NCI-H2196 (cell line): ENCODE measurements at regions not wholly inside any gene's neighbourhood (a gene's known extent, or its start where the extent isn't known, plus 50 kb on each side); places are given as distances from the start of the nearest gene placed in this dataset.
"Not testable (repeated sequence)": the region's sequence is repeated elsewhere in the genome, so short reads cannot be mapped to it uniquely, and the experiment has no call there.

ENCODE experiments used
- DNase-seq: peaks from one replicate; lab custom pipeline; 2025; ENCODE audit not compliant: unreplicated experiment; lab: John Stamatoyannopoulos, UW

DNA sequence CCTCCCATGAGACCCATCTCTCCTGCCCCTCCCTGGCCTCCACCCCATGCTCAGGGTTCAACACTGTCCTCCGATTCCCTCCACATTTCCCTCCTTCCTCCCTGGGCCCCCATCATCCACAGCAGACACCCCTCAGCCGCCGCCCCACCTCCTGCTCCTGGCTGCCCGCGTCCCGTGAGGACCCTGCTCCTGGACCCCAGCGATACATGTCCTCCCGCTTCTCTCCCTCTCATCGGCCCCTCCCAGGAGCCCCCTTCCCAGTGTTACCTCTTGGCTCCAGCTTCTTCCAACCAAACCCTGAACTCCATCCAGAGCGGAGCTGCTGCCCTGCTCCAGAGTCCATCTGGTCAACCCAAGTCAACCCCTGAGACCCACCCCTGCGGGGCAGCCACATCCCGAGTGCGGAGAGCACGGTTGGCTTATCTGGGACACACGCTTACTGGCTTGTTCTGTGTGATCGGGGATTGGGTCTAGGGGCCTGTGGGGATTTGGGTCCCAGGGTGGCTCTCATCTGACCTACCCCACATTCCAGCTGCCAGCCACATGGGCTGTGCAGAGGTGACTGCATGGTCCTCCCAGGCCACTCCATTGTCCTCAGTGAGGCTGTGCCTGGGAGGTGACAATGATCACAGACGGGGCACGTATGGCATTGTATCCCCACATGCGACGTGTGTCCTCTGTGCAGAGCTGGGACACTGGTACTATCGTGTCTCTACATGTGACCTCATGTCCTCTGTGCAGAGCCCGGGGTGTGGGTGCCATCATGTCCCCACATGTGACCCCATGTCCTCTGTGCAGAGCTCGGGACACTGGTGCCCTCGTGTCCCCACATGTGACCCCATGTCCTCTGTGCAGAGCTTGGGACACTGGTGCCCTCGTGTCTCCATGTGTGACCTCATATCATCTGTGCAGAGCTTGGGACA, 333.6 kb downstream of the ADGRD1 start:
- DNase-seq, result no peak

- no peak for DNase-seq
These were observed 334.4 kb downstream of the ADGRD1 start for GRCh38 chr12:131287938-131288764.

GRCh38 chr12:131288765-131289695, 335.3 kb downstream of the ADGRD1 start:
- not testable (repeated sequence) for DNase-seq

GRCh38 chr12:131289807-131290206, 336.1 kb downstream of the ADGRD1 start:
- DNase-seq, result not testable (repeated sequence)

DNA sequence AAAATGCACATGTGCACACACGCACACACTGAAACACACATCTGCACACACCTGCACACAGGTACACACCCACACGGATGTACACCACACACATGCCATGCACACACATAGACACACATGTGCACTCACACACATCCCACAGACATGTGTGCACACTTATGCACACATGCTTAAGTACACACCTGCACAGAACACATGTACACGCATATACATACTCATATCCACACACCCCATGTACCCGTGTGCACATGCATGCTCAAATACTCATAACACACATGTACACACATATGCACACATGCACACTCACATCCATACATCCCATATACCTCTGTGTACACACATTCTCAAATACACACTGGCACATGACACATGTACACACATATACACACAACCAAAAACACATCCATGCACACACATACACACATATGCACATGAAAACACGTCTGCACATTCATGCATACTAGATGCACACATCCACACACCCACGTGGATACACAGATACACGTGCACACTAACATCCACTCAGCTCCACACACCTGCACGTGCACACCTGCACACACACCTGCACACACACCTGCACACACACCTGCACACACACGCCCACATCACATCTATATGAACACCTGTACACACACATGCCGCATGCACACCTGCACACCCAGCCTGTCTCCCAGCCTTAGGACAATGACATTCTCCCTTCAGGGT, 336.7 kb downstream of the ADGRD1 start:
- DNase-seq, result no peak

DNA sequence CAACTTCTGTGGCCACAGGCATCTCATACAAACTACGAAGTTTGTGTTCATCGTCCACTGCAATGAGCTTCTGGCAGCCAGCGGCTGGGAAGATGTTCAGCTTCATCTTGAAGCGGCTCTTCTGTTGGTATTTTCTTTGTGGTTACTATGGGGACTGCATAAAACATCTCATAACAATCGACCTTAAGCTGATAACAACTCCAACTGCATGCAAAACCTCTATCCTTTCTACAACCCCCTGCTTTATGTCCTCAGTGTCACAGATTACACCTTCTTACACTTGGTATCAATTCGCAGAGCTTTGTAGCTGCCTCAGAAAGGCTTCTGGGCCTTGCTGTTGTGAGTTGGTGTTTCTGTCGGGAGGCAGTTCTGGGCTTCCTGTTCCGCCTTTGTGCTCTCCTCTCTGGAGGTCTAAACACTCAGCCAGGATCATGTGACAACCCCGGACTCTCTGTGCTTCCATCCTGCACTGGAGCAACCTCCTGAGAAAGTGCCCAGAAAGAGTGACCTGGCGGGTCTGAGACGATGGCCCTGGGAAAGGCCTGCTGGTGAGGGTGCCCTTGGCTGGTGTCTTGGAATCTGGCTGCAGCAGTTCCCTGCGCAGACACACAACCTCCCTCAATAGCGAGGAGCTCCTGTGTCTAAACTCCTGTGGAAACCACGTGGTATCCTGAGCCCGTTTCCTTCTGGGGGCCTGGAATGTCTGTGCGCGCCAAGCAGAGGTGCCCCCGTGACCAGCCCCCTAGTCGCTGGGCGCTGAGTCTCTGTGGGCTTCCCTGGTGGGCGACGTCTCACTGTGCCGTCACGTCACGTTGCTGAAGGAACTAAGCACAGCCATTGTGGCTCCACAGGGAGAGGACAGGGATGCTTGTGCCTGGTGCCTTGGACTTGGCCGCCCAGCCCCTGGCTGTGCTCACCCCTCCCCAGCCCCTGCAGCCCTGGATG, 339.6 kb downstream of the ADGRD1 start:
- not testable (repeated sequence) for DNase-seq

GRCh38 chr12:131294716-131295115, 341.0 kb downstream of the ADGRD1 start:
- not testable (repeated sequence) for DNase-seq

DNA sequence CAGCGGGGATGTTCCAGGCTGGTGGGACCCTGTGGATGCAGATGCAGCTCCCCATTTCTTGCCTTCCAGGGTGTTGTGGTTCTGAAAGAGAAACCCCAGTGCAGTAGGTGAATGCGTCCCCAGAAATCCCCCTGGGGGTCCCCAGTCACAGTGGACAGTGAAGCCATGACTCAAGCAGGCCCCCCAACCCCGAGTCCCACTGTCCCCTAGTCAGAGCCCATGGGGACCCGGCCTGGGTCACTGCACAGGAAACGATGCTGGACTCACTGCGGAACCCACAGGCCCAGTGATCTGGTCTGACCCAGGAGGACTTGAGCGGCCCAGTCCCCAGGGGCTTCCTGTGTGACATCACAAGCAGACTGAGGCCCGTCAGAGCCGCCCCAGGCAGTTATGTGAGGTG, 341.4 kb downstream of the ADGRD1 start:
- DNase-seq, result not testable (repeated sequence)

GRCh38 chr12:131295559-131295958, 341.9 kb downstream of the ADGRD1 start:
- DNase-seq, result not testable (repeated sequence)

GRCh38 chr12:131296136-131296535, 342.4 kb downstream of the ADGRD1 start:
- DNase-seq, result not testable (repeated sequence)

GRCh38 chr12:131296651-131297050, 342.9 kb downstream of the ADGRD1 start:
- not testable (repeated sequence) for DNase-seq

DNA sequence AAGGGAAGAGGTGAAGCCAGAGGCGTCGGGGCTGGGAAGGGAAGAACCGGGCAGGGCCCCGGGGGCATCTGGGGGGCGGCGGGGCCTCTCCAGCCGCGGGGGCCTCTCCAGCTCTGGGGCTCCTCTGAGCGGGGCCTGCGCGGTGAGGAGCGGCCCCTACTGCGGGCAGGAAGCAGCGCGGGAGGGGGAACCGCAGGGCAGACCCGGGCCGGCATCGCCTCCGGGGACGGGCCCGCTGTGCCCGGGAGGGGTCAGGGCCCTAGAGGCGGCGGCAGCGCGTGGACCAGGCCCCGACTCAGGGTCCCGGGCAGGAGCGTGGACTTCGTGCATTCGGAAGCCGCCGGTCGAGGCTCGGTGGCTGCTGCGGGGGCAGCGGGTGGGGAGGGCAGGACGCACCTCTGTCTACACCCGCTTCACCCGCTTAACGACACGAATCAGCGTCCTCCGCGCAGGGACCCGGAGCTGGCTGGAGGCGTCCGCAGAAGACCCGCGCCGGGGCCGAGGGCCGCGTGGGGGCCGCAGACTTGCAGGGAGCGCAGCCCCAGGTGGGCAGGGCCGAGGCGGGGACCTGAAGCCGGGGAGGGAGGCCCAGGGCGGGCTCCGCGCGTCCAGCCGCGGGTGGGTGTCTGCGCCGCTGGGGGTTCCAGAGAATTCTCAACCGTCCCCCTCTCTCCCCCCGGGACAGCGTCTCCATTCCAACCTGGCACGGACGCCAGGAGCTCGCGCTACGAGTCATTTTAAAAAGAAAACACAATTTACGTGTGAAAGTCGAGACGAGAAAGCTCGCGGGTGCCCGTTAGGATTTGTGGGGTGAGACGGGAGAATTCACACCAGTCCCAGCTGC, 345.0 kb downstream of the ADGRD1 start:
- DNase-seq, result not testable (repeated sequence)

- not testable (repeated sequence) for DNase-seq
These were observed 345.6 kb downstream of the ADGRD1 start for GRCh38 chr12:131299370-131299701.

DNA sequence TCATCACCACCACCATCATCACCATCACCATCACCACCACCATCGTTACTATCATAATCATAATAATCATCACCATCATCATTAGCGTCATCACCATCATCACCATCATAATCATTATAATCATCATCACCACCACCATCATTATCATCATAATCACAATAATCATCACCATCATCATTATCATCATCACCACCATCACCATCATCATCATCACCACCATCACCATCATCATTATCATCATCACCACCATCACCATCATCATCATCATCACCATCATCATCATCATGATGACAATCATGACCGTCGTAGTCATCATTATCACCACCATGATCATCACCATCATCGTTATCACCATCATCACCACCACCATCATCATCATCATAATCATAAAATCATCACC, 349.9 kb downstream of the ADGRD1 start:
- DNase-seq, result not testable (repeated sequence)

DNA sequence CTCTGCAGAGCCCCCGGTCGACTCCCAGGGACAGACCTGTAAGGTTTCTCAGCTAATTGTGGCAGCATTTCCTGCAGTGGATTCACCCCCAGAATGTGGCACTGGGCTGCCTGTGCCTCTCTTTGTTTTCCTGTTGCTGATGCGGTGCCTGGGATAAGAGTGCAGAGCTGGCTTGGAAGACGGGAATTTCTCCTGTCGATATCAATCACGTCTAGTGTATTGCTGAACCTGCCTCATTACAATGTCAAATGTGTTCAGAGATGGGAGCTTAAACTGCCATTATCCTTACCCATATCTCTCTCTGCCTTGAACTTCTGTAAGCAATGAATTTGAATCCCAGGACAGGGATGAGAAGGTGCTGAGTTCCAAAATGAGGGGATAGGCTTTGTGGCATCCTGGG, 350.9 kb downstream of the ADGRD1 start:
- DNase-seq, result not testable (repeated sequence)

DNA sequence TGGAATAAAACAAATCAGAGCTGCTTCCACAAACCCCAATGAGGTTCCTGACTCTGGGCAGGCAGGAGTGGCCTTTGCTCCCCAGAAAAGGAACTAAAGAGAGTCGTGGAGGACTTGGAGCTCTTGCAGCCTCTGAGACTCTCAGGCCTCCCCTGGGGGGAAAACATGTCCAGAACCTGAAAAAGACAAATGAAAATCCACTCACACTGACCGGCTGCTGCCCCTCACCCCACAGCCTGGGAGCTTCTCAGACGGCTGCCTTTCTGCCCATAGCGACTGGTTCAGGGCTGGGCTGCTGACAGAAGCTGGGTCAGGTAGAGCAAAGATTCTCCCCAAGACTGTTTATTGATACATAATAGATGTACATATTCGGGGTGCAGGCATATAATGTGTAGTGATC, 356.0 kb downstream of the ADGRD1 start:
- DNase-seq, result no peak

- DNase-seq, result not testable (repeated sequence)
These were observed 356.7 kb downstream of the ADGRD1 start for GRCh38 chr12:131310227-131310969.
